ENCODE measurements at regions not wholly inside any gene's neighbourhood (a gene's known extent, or its start where the extent isn't known, plus 50 kb on each side); places are given as distances from the start of the nearest gene placed in this dataset.

DNA sequence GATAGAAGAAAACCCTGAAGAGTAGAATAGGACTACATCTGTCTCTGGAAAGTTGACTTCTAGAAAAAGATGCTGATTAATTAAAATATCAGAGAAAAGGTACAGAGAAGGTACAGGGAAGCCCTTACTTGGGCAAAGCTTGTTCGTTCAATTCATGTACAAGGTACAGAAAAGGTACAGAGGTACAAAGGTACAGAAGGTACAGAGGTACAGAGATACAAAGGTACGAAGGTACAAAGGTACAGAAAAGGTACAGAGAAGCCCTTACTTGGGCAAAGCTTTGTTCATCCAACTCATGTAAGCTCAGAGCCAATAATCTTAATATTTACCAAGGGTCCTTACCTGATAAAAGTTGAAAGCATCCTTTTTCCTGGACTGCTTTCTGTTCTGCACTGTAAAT lies 182.3 kb downstream of the PCSK1 start:
- ATAC-seq: no peak
- Mint-ChIP-seq H3K4me1 (peaks cover 7% of the 10 kb centered on the region), H3K4me3 (no peak overlapping the region), H3K27ac (no peak overlapping the region), H3K27me3 (ENCODE audit: low read depth) (no peaks in the 10 kb centered on the region; the same call in 1 of the 2 replicates), H3K36me3 (no peaks in the 10 kb centered on the region), H3K9me3 (no peaks in the 10 kb centered on the region)
- no peak for DNase-seq (ENCODE audit: low spot score)
- POLR2A ChIA-PET: no interaction called here
- TF ChIP-seq NFYB (CRISPR knock-in tag; conservative IDR thresholded peaks at IDR 0.05; ENCODE audit: low read depth): no peak
- TF ChIP-seq, protein P1, sequence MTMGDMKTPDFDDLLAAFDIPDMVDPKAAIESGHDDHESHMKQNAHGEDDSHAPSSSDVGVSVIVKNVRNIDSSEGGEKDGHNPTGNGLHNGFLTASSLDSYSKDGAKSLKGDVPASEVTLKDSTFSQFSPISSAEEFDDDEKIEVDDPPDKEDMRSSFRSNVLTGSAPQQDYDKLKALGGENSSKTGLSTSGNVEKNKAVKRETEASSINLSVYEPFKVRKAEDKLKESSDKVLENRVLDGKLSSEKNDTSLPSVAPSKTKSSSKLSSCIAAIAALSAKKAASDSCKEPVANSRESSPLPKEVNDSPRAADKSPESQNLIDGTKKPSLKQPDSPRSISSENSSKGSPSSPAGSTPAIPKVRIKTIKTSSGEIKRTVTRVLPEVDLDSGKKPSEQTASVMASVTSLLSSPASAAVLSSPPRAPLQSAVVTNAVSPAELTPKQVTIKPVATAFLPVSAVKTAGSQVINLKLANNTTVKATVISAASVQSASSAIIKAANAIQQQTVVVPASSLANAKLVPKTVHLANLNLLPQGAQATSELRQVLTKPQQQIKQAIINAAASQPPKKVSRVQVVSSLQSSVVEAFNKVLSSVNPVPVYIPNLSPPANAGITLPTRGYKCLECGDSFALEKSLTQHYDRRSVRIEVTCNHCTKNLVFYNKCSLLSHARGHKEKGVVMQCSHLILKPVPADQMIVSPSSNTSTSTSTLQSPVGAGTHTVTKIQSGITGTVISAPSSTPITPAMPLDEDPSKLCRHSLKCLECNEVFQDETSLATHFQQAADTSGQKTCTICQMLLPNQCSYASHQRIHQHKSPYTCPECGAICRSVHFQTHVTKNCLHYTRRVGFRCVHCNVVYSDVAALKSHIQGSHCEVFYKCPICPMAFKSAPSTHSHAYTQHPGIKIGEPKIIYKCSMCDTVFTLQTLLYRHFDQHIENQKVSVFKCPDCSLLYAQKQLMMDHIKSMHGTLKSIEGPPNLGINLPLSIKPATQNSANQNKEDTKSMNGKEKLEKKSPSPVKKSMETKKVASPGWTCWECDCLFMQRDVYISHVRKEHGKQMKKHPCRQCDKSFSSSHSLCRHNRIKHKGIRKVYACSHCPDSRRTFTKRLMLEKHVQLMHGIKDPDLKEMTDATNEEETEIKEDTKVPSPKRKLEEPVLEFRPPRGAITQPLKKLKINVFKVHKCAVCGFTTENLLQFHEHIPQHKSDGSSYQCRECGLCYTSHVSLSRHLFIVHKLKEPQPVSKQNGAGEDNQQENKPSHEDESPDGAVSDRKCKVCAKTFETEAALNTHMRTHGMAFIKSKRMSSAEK (CRISPR knock-in tag; IDR thresholded peaks at IDR 0.05; ENCODE audit: borderline replicate concordance): no peak
- no peak for TF ChIP-seq IRF2 (CRISPR knock-in tag; IDR thresholded peaks at IDR 0.05; ENCODE audit: borderline replicate concordance, low read depth)
- TF ChIP-seq ZNF263 (CRISPR knock-in tag; IDR thresholded peaks at IDR 0.05; ENCODE audit: low read depth): no peak
- TF ChIP-seq SMAD3 (CRISPR knock-in tag; IDR thresholded peaks at IDR 0.05; ENCODE audit: borderline replicate concordance): no peak
- TF ChIP-seq FOXK1 (CRISPR knock-in tag; IDR thresholded peaks at IDR 0.05): no peak
- TF ChIP-seq, protein P2, sequence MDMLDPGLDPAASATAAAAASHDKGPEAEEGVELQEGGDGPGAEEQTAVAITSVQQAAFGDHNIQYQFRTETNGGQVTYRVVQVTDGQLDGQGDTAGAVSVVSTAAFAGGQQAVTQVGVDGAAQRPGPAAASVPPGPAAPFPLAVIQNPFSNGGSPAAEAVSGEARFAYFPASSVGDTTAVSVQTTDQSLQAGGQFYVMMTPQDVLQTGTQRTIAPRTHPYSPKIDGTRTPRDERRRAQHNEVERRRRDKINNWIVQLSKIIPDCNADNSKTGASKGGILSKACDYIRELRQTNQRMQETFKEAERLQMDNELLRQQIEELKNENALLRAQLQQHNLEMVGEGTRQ (CRISPR knock-in tag; IDR thresholded peaks at IDR 0.05): no peak
- CTCF ChIA-PET: no interaction called here

DNA sequence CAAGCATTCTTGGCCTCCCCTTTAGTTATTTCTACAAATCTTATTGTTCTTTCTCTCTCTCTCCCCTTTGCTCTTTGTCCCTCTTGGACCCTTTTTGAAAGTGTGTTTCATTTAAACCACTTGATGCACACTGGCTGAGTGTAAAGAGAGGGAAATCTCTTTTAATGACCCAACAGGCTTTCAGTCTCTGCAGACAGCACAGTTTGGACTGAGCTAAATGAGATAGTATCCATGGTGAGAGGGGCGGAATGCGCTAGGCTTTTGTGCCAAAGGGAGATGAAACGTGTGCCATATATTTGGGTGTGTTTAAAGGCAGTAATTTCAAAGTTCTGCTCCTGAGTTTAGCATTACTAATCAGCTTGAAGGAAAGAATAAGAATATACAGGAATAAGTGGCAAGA lies 184.9 kb downstream of the PCSK1 start:
- Mint-ChIP-seq H3K4me3 (no peak overlapping the region), H3K9me3 (no peaks in the 10 kb centered on the region), H3K4me1 (peaks cover 7% of the 10 kb centered on the region), H3K27ac (no peak overlapping the region), H3K27me3 (ENCODE audit: low read depth) (no peaks in the 10 kb centered on the region; the same call in 1 of the 2 replicates), H3K36me3 (no peaks in the 10 kb centered on the region)
- ATAC-seq (no peak), DNase-seq (ENCODE audit: low spot score) (no peak)
- POLR2A ChIA-PET: interaction anchor here (0.6 kb wide), 1 partner anchor 504 kb away, joined by 3 read pairs; no protein-coding TSS in a partner anchor
- CTCF ChIA-PET: no interaction called here
- TF ChIP-seq, protein P3, sequence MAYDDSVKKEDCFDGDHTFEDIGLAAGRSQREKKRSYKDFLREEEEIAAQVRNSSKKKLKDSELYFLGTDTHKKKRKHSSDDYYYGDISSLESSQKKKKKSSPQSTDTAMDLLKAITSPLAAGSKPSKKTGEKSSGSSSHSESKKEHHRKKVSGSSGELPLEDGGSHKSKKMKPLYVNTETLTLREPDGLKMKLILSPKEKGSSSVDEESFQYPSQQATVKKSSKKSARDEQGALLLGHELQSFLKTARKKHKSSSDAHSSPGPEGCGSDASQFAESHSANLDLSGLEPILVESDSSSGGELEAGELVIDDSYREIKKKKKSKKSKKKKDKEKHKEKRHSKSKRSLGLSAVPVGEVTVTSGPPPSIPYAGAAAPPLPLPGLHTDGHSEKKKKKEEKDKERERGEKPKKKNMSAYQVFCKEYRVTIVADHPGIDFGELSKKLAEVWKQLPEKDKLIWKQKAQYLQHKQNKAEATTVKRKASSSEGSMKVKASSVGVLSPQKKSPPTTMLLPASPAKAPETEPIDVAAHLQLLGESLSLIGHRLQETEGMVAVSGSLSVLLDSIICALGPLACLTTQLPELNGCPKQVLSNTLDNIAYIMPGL (CRISPR knock-in tag; IDR thresholded peaks at IDR 0.05): no peak
- TF ChIP-seq EMX1 (CRISPR knock-in tag; IDR thresholded peaks at IDR 0.05) (no peak), CBFB (CRISPR knock-in tag; IDR thresholded peaks at IDR 0.05; ENCODE audit: low read depth) (no peak), ZNF423 (CRISPR knock-in tag; IDR thresholded peaks at IDR 0.05) (no peak), RELA (CRISPR knock-in tag; IDR thresholded peaks at IDR 0.05; ENCODE audit: borderline replicate concordance) (no peak), ZNF138 (CRISPR knock-in tag; conservative IDR thresholded peaks at IDR 0.05) (no peak)
- TF ChIP-seq, protein P4, sequence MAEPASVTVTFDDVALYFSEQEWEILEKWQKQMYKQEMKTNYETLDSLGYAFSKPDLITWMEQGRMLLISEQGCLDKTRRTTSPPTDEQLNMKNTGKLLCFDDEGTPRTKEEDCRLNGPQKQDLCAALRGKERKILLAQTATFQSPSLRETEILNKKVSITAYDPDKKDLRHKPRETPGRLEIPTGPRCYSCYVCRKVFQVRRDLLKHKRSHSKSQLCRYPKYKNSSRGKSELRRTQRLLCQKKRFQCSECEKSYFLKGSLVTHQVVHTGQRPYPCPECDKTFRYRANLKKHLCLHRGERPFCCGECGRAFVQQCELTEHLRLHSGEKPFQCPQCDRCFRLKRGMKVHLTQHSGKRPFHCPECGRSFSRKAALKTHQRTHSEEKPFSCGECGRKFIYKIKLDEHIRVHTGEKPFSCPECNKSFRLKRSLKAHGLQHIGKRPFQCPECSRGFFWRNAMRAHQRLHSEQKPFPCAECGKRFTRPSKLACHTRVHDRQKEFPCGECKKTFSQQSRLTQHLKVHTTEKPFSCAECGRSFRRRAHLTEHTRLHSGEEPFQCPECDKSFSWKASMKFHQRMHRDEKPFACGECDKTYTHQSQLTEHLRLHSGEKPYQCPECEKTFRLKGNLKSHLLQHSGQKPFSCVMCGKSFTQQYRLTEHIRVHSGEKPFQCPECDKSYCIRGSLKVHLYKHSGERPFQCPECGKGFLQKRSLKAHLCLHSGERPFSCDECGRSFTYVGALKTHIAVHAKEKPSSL (CRISPR knock-in tag; conservative IDR thresholded peaks at IDR 0.05): no peak
- TF ChIP-seq, protein P5, sequence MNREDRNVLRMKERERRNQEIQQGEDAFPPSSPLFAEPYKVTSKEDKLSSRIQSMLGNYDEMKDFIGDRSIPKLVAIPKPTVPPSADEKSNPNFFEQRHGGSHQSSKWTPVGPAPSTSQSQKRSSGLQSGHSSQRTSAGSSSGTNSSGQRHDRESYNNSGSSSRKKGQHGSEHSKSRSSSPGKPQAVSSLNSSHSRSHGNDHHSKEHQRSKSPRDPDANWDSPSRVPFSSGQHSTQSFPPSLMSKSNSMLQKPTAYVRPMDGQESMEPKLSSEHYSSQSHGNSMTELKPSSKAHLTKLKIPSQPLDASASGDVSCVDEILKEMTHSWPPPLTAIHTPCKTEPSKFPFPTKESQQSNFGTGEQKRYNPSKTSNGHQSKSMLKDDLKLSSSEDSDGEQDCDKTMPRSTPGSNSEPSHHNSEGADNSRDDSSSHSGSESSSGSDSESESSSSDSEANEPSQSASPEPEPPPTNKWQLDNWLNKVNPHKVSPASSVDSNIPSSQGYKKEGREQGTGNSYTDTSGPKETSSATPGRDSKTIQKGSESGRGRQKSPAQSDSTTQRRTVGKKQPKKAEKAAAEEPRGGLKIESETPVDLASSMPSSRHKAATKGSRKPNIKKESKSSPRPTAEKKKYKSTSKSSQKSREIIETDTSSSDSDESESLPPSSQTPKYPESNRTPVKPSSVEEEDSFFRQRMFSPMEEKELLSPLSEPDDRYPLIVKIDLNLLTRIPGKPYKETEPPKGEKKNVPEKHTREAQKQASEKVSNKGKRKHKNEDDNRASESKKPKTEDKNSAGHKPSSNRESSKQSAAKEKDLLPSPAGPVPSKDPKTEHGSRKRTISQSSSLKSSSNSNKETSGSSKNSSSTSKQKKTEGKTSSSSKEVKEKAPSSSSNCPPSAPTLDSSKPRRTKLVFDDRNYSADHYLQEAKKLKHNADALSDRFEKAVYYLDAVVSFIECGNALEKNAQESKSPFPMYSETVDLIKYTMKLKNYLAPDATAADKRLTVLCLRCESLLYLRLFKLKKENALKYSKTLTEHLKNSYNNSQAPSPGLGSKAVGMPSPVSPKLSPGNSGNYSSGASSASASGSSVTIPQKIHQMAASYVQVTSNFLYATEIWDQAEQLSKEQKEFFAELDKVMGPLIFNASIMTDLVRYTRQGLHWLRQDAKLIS (CRISPR knock-in tag; IDR thresholded peaks at IDR 0.05; ENCODE audit: borderline replicate concordance): no peak
- TF ChIP-seq, protein P2 (CRISPR knock-in tag; IDR thresholded peaks at IDR 0.05): no peak
- TF ChIP-seq, protein P6, sequence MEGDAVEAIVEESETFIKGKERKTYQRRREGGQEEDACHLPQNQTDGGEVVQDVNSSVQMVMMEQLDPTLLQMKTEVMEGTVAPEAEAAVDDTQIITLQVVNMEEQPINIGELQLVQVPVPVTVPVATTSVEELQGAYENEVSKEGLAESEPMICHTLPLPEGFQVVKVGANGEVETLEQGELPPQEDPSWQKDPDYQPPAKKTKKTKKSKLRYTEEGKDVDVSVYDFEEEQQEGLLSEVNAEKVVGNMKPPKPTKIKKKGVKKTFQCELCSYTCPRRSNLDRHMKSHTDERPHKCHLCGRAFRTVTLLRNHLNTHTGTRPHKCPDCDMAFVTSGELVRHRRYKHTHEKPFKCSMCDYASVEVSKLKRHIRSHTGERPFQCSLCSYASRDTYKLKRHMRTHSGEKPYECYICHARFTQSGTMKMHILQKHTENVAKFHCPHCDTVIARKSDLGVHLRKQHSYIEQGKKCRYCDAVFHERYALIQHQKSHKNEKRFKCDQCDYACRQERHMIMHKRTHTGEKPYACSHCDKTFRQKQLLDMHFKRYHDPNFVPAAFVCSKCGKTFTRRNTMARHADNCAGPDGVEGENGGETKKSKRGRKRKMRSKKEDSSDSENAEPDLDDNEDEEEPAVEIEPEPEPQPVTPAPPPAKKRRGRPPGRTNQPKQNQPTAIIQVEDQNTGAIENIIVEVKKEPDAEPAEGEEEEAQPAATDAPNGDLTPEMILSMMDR (IDR thresholded peaks at IDR 0.05): no peak
- TF ChIP-seq, protein P7, sequence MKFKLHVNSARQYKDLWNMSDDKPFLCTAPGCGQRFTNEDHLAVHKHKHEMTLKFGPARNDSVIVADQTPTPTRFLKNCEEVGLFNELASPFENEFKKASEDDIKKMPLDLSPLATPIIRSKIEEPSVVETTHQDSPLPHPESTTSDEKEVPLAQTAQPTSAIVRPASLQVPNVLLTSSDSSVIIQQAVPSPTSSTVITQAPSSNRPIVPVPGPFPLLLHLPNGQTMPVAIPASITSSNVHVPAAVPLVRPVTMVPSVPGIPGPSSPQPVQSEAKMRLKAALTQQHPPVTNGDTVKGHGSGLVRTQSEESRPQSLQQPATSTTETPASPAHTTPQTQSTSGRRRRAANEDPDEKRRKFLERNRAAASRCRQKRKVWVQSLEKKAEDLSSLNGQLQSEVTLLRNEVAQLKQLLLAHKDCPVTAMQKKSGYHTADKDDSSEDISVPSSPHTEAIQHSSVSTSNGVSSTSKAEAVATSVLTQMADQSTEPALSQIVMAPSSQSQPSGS (CRISPR knock-in tag; IDR thresholded peaks at IDR 0.05; ENCODE audit: borderline replicate concordance, low read depth): no peak
